ENCODE measurements at regions not wholly inside any gene's neighbourhood (a gene's known extent, or its start where the extent isn't known, plus 50 kb on each side); places are given as distances from the start of the nearest gene placed in this dataset.

DNA sequence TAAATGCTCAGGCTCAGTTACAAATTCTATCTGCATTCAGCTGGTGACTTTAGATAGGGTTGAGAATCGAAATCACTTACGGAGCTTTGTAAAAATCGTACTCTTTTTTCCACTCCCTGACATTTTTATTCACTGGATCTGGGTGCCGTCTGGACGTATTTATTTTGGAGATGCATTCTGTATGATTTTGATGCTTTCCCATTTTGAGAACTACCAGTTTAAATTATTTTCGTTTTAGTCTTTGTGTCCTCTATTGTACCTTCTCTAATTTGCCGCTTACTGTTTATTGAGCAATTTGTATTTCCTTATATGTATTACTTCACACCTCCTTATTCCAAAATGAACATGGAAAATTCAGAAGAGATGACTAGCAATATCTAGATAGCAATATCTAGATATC lies 96.2 kb downstream of the FASLG start:
- H3K36me3 ChIP-seq, result no peaks in the 10 kb centered on the region
- no peaks in the 10 kb centered on the region for H3K9me3 ChIP-seq
- no peak overlapping the region for H3K27ac ChIP-seq
- TF ChIP-seq, protein P1, sequence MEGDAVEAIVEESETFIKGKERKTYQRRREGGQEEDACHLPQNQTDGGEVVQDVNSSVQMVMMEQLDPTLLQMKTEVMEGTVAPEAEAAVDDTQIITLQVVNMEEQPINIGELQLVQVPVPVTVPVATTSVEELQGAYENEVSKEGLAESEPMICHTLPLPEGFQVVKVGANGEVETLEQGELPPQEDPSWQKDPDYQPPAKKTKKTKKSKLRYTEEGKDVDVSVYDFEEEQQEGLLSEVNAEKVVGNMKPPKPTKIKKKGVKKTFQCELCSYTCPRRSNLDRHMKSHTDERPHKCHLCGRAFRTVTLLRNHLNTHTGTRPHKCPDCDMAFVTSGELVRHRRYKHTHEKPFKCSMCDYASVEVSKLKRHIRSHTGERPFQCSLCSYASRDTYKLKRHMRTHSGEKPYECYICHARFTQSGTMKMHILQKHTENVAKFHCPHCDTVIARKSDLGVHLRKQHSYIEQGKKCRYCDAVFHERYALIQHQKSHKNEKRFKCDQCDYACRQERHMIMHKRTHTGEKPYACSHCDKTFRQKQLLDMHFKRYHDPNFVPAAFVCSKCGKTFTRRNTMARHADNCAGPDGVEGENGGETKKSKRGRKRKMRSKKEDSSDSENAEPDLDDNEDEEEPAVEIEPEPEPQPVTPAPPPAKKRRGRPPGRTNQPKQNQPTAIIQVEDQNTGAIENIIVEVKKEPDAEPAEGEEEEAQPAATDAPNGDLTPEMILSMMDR (IDR thresholded peaks at IDR 0.05), result no peak
- no peaks in the 10 kb centered on the region for H3K4me1 ChIP-seq
- H3K4me3 ChIP-seq, result no peak overlapping the region
- intact Hi-C loops (cut with DNase I), result no loop called here
- no peak for DNase-seq
- H3K9ac ChIP-seq (ENCODE audit: low read depth in 2 of 2, low read length in 2 of 2), result no peak overlapping the region
- no peaks in the 10 kb centered on the region for H3K27me3 ChIP-seq

DNA sequence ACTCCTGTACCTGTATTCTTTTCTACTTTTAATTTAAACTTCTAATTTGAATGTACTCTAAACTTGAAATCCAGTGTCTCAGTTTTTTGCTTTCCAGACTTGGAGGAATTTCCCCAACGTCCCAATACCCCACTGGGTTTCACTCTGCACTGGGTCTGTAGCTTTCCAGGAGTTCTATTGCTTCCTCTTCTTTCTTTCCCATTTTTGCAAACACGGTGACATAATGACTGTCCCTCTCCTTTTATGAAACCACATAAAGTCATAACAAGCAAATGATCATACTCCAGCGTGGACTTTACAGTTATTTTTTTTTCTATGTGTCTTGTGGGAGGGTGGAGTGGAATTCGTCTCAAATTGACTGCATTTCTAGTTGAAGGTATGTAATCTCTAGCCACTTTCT lies 97.1 kb downstream of the FASLG start:
- H3K4me1 ChIP-seq, result no peaks in the 10 kb centered on the region
- TF ChIP-seq, protein P1 (IDR thresholded peaks at IDR 0.05), result no peak
- no peaks in the 10 kb centered on the region for H3K36me3 ChIP-seq
- no peaks in the 10 kb centered on the region for H3K27me3 ChIP-seq
- H3K27ac ChIP-seq, result no peak overlapping the region
- no peak for DNase-seq
- H3K9me3 ChIP-seq, result no peaks in the 10 kb centered on the region
- no peak overlapping the region for H3K4me3 ChIP-seq
- no peak overlapping the region for H3K9ac ChIP-seq (ENCODE audit: low read depth in 2 of 2, low read length in 2 of 2)
- intact Hi-C loops (cut with DNase I), result no loop called here

DNA sequence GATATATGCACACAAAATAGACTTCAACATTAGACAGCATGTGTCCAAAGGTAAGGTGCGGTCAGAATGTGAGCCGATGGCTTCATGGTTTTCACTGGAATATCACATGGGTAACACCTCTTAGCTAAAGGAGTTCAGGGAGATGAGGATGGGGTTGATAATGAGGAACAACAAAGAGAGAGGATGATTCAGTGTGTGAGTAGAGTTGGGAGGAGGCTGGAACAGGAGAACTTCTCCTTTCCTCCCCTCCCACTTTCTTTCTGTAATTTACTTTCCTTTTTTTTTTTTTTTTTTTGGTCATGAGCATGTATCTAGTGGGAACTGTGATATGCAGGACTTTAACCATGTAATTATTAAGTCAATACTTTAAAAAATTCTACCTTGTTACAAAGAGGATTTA lies 99.4 kb downstream of the FASLG start:
- intact Hi-C loops (cut with DNase I), result no loop called here
- Histone ChIP-seq H3K27ac (no peak overlapping the region), H3K4me1 (no peaks in the 10 kb centered on the region), H3K9me3 (no peaks in the 10 kb centered on the region), H3K9ac (ENCODE audit: low read depth in 2 of 2, low read length in 2 of 2) (no peak overlapping the region), H3K4me3 (no peak overlapping the region), H3K27me3 (no peaks in the 10 kb centered on the region), H3K36me3 (no peaks in the 10 kb centered on the region)
- TF ChIP-seq, protein P1 (IDR thresholded peaks at IDR 0.05), result no peak
- no peak for DNase-seq

DNA sequence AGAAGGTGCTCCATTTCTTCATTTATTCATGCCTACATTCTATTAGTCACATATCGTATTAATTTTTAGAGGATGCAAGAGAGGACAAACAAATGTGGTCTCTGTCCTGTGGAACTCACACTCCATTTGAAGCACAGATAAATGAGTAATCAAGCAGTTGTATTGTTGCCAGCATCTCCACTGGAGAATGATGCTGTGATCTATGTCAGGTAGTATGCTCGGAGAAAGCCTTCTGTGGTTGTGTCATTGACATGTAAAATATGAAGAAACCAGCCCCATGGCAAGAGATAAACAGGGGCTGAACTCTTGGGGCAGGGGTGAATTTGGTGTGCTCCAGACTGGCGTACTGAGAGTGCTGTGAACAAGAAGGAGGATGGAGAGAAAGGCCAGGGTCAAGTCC lies 101.2 kb downstream of the FASLG start:
- TF ChIP-seq, protein P1 (IDR thresholded peaks at IDR 0.05), result no peak
- intact Hi-C loops (cut with DNase I), result no loop called here

DNA sequence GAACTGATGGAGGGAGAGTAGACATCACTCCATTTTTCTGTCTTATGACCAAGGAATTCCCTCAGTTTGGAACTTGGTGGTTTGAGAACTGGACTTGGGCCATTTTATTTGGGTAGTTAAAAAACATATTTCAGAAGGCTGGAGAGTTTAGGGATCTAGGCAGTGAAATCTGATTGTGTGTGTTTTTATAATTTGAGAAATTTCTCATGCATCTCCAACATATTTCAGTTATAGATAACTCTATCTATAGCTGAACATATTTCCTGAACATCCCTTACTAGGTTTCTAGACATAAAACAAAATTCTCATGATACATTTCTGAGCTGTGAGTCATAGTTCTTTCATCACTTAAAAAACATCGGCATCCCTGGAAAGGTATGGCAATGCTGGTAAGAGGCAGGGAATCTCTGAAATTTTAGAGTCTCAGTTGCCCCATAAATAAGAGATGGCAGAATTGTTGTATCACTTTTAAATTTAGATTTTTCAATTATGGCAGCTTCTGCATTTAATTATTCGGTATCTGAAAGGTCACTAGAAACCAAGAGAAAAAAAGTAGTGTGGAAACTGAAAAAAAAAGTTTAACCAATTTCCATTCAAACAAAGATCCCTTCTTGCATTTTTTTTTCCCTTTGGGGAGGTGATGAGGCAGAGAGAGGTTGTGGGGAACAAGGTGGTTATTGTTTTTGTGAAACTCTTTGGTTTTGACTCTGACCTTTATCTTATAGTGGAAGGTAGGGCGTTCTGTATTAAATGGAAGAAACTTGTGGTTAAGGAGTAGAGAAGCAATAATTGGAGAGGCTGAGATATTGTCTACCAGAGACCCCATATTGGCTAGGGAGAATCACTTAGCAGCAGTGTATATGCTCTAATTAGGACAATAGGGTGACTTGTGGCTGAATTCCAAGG lies 102.9 kb downstream of the FASLG start:
- Histone ChIP-seq H3K36me3 (no peaks in the 10 kb centered on the region), H3K9me3 (no peaks in the 10 kb centered on the region), H3K9ac (ENCODE audit: low read depth in 2 of 2, low read length in 2 of 2) (no peak overlapping the region), H3K27me3 (no peaks in the 10 kb centered on the region), H3K4me1 (no peaks in the 10 kb centered on the region), H3K27ac (no peak overlapping the region), H3K4me3 (no peak overlapping the region)
- no peak for DNase-seq
- intact Hi-C loops (cut with DNase I), result no loop called here
- TF ChIP-seq, protein P1 (IDR thresholded peaks at IDR 0.05), result no peak

More for the DNA sequence above, 101.2 kb downstream of the FASLG start:
- Histone ChIP-seq H3K9ac (ENCODE audit: low read depth in 2 of 2, low read length in 2 of 2) (no peak overlapping the region), H3K9me3 (no peaks in the 10 kb centered on the region), H3K27ac (no peak overlapping the region), H3K4me1 (no peaks in the 10 kb centered on the region), H3K36me3 (no peaks in the 10 kb centered on the region), H3K4me3 (no peak overlapping the region), H3K27me3 (no peaks in the 10 kb centered on the region)
- DNase-seq, result no peak

Measured in colonic mucosa (tissue), 4 donors.